Cardiac muscle cell (in vitro differentiated cells and primary cell): ENCODE measurements at regions not wholly inside any gene's neighbourhood (a gene's known extent, or its start where the extent isn't known, plus 50 kb on each side); places are given as distances from the start of the nearest gene placed in this dataset.

Source experiments
- DNase-seq, 2 donors: peaks; one replicate each; pipeline versions ENCODE4 v3.0.0 to v3.0.0-alpha.2; 2010 to 2017; ENCODE audit warnings: low read depth in 1 of 2, low spot score in 1 of 2
- H3K27ac ChIP-seq: fragments of 200-600 bp; sonication (generic); 2 replicates; pipeline ENCODE4 v1.5.1; 2016
- H3K27me3 ChIP-seq: fragments of 200-600 bp; sonication (generic); 2 replicates; pipeline ENCODE4 v1.6.0; 2016; ENCODE audit warnings: control low read depth
- H3K36me3 ChIP-seq: fragments of 200-600 bp; sonication (generic); 2 replicates; pipeline ENCODE4 v1.5.1; 2016; ENCODE audit warnings: control low read depth
- H3K4me1 ChIP-seq: fragments of 200-600 bp; sonication (generic); 2 replicates; pipeline ENCODE4 v1.8.1; 2017; ENCODE audit warnings: low read depth, mild to moderate bottlenecking, mixed run types
- H3K4me3 ChIP-seq: fragments of 200-600 bp; sonication (generic); 2 replicates; pipeline ENCODE4 v1.5.1; 2016; ENCODE audit warnings: mild to moderate bottlenecking
- H3K9me3 ChIP-seq: fragments of 200-600 bp; sonication (generic); 2 replicates; pipeline ENCODE4 v1.5.1; 2017; ENCODE audit warnings: low read depth, mild to moderate bottlenecking, control low read depth
- CTCF ChIP-seq: IDR thresholded peaks from 2 replicates; pipeline ENCODE4 v1.5.1; 2012; ENCODE audit warnings: low read depth, mild to moderate bottlenecking, low read length

GRCh38 chr1:5459839-5460610, 532.2 kb downstream of the NPHP4 start:
- DNase-seq, result no peak
- Histone ChIP-seq H3K27ac (no peak overlapping the region), H3K27me3 (peaks cover 15% of the 10 kb centered on the region), H3K9me3 (no peaks in the 10 kb centered on the region), H3K4me1 (no peaks in the 10 kb centered on the region), H3K4me3 (no peak overlapping the region), H3K36me3 (no peaks in the 10 kb centered on the region)
- no peak for TF ChIP-seq CTCF

- H3K9me3 ChIP-seq, result no peaks in the 10 kb centered on the region
Observed at GRCh38 chr1:5458248-5458647, 534.0 kb downstream of the NPHP4 start.

GRCh38 chr1:5456090-5456811, 536.0 kb downstream of the NPHP4 start:
- peaks cover 16% of the 10 kb centered on the region for H3K27me3 ChIP-seq

More at GRCh38 chr1:5458248-5458647, 534.0 kb downstream of the NPHP4 start:
- H3K36me3 ChIP-seq, result no peaks in the 10 kb centered on the region
- peaks cover 16% of the 10 kb centered on the region for H3K27me3 ChIP-seq
- no peak for TF ChIP-seq CTCF
- H3K27ac ChIP-seq, result no peak overlapping the region
- H3K4me1 ChIP-seq, result no peaks in the 10 kb centered on the region
- no peak for DNase-seq
- no peak overlapping the region for H3K4me3 ChIP-seq

GRCh38 chr1:5455651-5456050, 536.6 kb downstream of the NPHP4 start:
- Histone ChIP-seq H3K9me3 (no peaks in the 10 kb centered on the region), H3K4me3 (no peak overlapping the region), H3K36me3 (no peaks in the 10 kb centered on the region), H3K4me1 (no peaks in the 10 kb centered on the region), H3K27ac (no peak overlapping the region), H3K27me3 (peaks cover 16% of the 10 kb centered on the region)
- no peak for DNase-seq
- no peak for TF ChIP-seq CTCF

More at GRCh38 chr1:5456090-5456811, 536.0 kb downstream of the NPHP4 start:
- Histone ChIP-seq H3K36me3 (no peaks in the 10 kb centered on the region), H3K27ac (no peak overlapping the region), H3K9me3 (no peaks in the 10 kb centered on the region), H3K4me3 (no peak overlapping the region), H3K4me1 (no peaks in the 10 kb centered on the region)
- no peak for TF ChIP-seq CTCF
- DNase-seq, result no peak

GRCh38 chr1:5455056-5455455, 537.2 kb downstream of the NPHP4 start:
- H3K36me3 ChIP-seq, result no peaks in the 10 kb centered on the region
- H3K9me3 ChIP-seq, result no peaks in the 10 kb centered on the region
- H3K27ac ChIP-seq, result no peak overlapping the region
- H3K4me1 ChIP-seq, result no peaks in the 10 kb centered on the region
- H3K27me3 ChIP-seq, result peaks cover 16% of the 10 kb centered on the region
- TF ChIP-seq CTCF, result no peak
- no peak for DNase-seq
- H3K4me3 ChIP-seq, result no peak overlapping the region
